ENCODE measurements at regions not wholly inside any gene's neighbourhood (a gene's known extent, or its start where the extent isn't known, plus 50 kb on each side); places are given as distances from the start of the nearest gene placed in this dataset.

DNA sequence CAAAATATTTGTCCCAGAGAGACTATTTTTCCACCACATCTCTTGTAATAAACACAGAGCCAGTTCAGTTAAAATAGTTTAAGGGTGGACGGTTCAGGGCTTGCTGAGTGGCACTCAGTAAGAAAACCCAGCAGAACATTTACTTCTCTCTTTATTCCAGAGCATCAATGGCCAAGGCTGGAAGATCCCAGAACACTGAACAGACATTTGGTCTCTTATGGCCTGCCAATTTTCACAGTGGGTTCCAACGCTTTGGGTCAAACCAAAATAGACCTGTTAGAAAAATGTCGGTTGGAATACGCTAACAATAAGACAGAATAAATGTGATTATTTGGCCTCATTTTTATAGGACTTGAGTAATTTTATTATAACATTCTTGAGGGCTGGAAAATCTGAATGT lies 580.3 kb upstream of the TMEFF2 start (continued):
- TF ChIP-seq, protein P1, sequence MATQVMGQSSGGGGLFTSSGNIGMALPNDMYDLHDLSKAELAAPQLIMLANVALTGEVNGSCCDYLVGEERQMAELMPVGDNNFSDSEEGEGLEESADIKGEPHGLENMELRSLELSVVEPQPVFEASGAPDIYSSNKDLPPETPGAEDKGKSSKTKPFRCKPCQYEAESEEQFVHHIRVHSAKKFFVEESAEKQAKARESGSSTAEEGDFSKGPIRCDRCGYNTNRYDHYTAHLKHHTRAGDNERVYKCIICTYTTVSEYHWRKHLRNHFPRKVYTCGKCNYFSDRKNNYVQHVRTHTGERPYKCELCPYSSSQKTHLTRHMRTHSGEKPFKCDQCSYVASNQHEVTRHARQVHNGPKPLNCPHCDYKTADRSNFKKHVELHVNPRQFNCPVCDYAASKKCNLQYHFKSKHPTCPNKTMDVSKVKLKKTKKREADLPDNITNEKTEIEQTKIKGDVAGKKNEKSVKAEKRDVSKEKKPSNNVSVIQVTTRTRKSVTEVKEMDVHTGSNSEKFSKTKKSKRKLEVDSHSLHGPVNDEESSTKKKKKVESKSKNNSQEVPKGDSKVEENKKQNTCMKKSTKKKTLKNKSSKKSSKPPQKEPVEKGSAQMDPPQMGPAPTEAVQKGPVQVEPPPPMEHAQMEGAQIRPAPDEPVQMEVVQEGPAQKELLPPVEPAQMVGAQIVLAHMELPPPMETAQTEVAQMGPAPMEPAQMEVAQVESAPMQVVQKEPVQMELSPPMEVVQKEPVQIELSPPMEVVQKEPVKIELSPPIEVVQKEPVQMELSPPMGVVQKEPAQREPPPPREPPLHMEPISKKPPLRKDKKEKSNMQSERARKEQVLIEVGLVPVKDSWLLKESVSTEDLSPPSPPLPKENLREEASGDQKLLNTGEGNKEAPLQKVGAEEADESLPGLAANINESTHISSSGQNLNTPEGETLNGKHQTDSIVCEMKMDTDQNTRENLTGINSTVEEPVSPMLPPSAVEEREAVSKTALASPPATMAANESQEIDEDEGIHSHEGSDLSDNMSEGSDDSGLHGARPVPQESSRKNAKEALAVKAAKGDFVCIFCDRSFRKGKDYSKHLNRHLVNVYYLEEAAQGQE (IDR thresholded peaks at IDR 0.05) = no peak
- TF ChIP-seq CBX8 (IDR thresholded peaks at IDR 0.05) (no peak), HOXB13 (CRISPR knock-in tag; IDR thresholded peaks at IDR 0.05; ENCODE audit: low read depth) (no peak), HEYL (CRISPR knock-in tag; IDR thresholded peaks at IDR 0.05) (no peak), HMGXB4 (CRISPR knock-in tag; IDR thresholded peaks at IDR 0.05; ENCODE audit: borderline replicate concordance) (no peak), ATOH8 (CRISPR knock-in tag; IDR thresholded peaks at IDR 0.05; ENCODE audit: low read depth) (no peak), NR3C1 (IDR thresholded peaks at IDR 0.05) (no peak), HDAC2 (IDR thresholded peaks at IDR 0.05) (no peak)

DNA sequence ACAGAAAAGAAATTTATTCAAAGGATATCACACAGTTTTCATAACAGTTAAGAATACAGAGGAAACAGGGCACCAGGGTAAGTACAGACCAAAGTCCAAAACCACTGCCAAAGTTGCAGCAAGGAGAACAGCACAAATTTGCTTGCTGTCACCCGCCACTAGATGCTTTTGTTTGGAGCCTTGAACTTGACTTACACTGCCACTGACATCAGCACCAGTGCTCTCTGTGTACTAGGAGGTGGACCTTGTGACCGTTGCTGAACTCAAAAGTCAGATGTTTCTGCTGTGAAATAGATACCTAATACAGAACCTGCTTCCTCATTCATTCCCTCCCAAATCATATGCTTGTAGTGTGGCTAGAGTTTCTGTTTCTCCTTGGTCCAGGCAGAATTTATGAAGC lies 578.3 kb upstream of the TMEFF2 start:
- CTCF ChIA-PET = no interaction called here
- POLR2A ChIA-PET = no interaction called here
- ATAC-seq (no peak), DNase-seq (ENCODE audit: low read depth in 1 of 2, low spot score in 1 of 2) (no peak), FAIRE-seq (no peak)
- H3K4me3 ChIP-seq = no peak overlapping the region
- no peaks in the 10 kb centered on the region for H3K9me3 ChIP-seq
- H3K27ac ChIP-seq = no peak overlapping the region
- no peak overlapping the region for H3K4me2 ChIP-seq
- no peaks in the 10 kb centered on the region for H3K4me1 ChIP-seq
- WGBS (ENCODE audit: missing lambda C conversion rate) = 37% methylated on average over 2 of the region's 2 CpGs
- TF ChIP-seq USF2 (IDR thresholded peaks at IDR 0.05) (no peak), JUN (IDR thresholded peaks at IDR 0.05) (no peak), PHF8 (IDR thresholded peaks at IDR 0.05; ENCODE audit: borderline replicate concordance, low read depth) (no peak)

DNA sequence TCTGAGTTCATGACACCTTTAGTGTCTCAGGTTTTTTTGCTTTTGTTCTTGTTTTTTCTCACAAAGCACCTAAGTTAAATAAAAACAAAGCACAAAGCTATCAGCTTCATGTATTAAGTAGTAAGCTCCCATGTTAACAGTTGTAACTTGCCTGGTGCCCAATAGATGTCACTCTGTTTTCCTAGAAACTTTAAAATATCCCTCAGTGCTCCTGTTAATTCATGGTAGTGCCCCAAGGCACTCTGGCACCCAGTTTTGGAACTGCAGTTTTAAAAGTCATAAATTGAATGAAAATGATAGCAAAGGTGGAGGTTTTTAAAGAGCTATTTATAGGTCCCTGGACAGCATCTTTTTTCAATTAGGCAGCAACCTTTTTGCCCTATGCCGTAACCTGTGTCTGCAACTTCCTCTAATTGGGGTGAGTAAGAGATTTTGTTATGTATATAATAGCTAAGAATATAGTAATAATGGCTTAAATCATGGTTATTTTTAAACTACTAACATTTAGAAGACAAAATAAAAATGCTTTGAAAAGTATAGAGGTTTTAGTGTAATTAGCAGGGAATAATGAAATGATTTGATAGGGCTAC lies 555.0 kb upstream of the TMEFF2 start:
- no peaks in the 10 kb centered on the region for H3K4me1 ChIP-seq
- ChIA-PET POLR2A (no interaction called here), CTCF (interaction anchor here (0.5 kb wide), 1 partner anchor 1506 kb away, joined by 3 read pairs; no protein-coding TSS in a partner anchor)
- no peak overlapping the region for H3K4me2 ChIP-seq
- FAIRE-seq (no peak), ATAC-seq (peak in 1 of 2 experiments; percentile 53; a peak in 1 of 6 replicates), DNase-seq (ENCODE audit: low read depth in 1 of 2, low spot score in 1 of 2) (peak in 1 of 2 experiments; percentile 16)
- no peak overlapping the region for H3K4me3 ChIP-seq
- no peak overlapping the region for H3K27ac ChIP-seq
- H3K9me3 ChIP-seq = no peaks in the 10 kb centered on the region
- TF ChIP-seq TFCP2L1 (CRISPR knock-in tag; IDR thresholded peaks at IDR 0.05) = no peak
- TF ChIP-seq EHMT2 (IDR thresholded peaks at IDR 0.05; ENCODE audit: low read depth) = no peak
- peak; percentile 33 for TF ChIP-seq CTCF (IDR thresholded peaks at IDR 0.05)
- 0 out of 3 replicates have a peak, but pooled peaks have one; percentile 13 for TF ChIP-seq SMC3 (IDR thresholded peaks at IDR 0.05)
- TF ChIP-seq HOXB13 (CRISPR knock-in tag; IDR thresholded peaks at IDR 0.05; ENCODE audit: low read depth) = no peak
- peak; percentile 11 to 32; a peak in 3 of 5 replicates for TF ChIP-seq RAD21 (conservative IDR thresholded peaks at IDR 0.05 in 1 of 2, IDR thresholded peaks at IDR 0.05 in 1 of 2)
- TF ChIP-seq PHF8 (IDR thresholded peaks at IDR 0.05; ENCODE audit: borderline replicate concordance, low read depth) = no peak
- 73% methylated on average over 1 of the region's 1 CpG for WGBS (ENCODE audit: missing lambda C conversion rate)
